GM21529 (cell line): ENCODE measurements at regions not wholly inside any gene's neighbourhood (a gene's known extent, or its start where the extent isn't known, plus 50 kb on each side); places are given as distances from the start of the nearest gene placed in this dataset.

Experiments used
- ATAC-seq: cut with Tn5 transposase; IDR thresholded peaks from one replicate; pipeline ENCODE4 v1.9.1; 2021; ENCODE audit not compliant: unreplicated experiment

DNA sequence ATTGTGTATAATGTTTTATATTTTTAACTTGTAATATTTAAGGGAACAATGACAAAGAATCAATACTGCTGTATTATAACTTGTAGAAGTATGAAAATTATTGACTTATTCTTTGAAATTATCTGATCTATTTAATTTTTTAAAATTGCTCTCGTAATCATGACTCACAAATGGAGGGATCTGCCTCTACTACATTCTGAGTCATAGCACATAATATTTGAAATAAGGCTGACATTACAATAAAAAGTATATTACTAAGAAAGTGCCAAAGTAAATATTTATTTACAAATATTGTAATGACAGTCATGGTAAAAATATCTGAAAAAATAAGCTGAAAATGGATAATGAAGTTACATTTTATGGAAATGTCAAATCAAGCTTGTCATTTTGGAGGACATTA, 1144.6 kb upstream of the CDH2 start:
- ATAC-seq = no peak

DNA sequence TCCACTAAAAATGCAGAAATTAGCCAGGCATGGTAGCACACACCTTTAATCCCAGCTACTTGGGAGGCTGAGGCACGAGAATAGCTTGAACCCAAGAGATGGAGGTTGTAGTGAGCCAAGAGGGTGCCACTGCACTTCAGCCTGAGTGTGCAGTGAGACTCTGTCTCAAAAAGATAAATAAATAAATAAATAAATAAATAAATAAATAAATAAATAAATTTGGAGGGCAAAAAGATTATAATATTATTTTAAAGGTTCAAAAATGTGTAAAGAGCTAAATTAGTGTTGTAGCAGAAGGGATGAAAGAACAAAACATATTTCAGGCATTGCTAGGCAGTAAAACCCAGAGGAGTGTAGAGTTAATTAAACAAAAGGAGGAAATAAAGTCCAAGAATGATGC, 1136.4 kb upstream of the CDH2 start:
- no peak for ATAC-seq

DNA sequence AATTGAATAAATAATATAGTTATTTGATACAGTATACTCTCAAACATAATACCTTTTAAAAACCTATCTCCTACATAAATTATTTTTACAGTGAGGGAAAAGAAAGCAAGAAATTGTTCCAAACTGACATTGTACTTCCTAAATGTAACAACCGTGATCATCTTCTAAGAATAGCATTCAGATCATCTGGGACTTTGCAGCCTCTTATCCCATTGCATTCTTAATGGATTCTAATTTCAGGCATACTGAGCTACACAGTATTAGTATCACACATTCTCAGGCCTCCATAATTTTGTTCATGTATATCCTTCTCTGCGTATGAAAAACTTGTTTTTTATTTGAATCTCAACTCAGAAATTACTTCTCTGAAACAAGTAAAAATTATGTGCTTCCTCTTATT, 1134.7 kb upstream of the CDH2 start:
- ATAC-seq = no peak

DNA sequence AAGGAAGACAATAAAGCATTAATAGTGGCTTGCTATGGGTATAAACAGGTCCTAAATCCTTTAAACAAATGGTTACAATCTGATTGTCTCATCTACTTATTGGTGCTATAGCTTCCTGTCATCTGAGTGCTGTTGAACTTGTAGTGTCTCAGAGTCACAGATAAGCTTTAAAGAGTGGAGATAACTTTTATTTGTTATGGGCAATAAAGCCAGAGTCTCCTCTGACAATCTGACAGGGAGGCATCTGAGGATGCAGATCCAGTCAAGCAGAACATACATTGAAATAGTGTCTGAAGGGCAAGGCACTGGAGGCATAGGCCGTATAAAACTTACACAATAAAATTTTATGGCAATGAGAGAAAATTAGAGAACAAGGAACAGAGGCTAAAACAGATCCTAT, 1132.4 kb upstream of the CDH2 start:
- no peak for ATAC-seq

DNA sequence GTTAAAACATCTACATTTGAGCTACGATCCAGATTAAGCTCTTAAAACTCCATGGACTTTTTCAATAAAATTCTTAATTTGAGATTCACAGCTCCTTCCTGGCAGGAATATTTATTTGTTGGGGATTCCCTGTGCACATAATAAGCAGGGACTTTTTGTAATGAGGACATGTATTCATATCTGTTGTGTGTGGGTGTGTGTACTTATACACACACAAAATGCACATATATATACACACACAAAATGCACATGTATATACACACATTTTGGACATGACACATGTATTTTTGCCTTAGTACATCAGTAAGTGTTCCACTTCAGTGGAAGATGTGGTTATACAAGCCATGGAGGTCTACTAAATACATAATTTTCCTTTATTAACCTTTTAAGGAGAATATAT, 1131.1 kb upstream of the CDH2 start:
- ATAC-seq = no peak

DNA sequence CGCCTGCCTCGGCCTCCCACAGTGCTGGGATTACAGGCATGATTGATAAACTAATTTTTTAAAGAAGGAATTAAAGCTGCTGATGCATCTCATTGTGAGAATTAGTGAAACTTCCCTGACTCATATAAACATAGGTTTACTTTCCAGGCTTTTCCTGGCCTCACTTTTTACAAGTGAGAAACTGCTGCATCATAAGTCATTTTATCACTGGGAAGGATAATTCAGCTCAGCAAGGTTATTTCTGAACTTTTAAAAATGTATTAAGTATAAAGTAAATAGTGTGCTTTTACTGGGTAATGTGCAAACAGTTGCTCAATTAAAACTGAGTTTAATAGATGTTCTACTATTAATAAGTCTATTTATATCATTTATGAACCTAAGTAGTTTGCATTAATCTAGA, 1130.3 kb upstream of the CDH2 start:
- no peak for ATAC-seq

DNA sequence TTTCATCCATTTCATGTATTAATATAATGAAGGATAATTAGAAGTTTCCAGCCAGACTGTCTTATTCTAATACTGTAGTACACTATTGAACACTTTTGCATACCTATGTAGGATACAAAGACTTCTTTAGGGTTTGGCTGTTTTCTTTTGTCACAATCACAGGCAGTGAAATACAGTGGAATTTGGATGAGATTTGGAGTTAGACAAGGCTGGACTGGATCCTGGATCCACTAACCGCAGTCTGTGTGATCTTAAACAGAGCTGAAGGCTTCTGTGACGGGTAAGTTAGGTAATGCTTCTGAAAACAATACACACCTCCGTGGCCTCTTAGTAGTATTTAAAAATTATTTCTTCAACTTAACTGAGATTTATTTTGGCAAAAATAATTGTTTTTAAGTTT, 1128.6 kb upstream of the CDH2 start:
- no peak for ATAC-seq

DNA sequence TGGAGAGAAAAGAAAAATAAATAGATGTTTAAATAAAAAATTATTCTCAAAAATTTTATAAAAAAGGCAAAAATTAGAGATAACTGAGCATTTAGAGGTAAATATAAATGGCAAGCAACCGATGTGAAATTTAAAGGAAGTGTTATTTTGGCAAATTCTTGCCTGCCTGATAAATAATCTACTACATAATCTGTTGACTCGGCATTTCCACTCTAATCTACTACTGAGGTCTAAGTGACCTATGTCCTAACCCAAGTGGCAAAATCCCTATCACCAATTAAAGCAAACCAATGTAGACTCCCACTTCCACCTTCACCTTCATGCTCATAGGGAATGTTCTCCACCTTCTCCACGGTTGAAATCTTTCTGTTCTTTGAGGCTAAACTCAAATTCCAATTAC, 1124.1 kb upstream of the CDH2 start:
- ATAC-seq = no peak

DNA sequence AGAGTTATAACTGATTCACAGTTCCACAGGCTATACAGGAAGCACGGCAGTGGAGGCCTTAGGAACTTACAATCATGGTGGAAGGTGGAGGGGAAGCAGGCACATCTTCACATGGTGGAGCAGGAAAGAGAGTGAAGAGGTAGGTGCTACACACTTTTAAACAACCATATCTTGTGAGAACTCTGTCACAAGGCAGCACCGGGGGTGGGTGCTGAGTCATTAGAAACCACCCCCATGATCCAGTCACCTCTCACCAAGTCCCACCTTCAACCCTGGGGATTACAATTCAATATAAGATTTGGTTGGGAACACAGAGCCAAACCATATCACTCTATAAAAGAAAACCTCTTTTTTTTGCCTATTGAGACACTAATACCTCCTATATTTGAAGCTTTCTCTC, 1108.5 kb upstream of the CDH2 start:
- ATAC-seq = no peak

DNA sequence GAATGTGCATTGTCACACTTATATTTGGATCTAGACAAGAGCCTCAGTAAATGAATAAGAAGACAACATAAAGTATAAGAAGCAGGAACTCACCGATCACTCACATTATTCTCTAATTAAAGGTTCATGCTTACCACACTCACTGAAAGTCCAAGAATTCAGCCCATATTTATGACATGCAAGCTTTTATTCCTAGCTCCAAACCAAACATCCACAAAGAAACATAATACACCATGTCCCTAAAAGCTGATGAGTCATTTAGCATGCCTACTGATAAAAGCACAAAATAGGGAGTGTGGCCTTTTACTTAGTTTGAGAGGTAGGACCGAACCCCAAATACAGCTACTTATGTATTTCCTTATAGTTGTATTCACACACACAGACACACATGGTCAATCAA, 1094.6 kb upstream of the CDH2 start:
- ATAC-seq = no peak

DNA sequence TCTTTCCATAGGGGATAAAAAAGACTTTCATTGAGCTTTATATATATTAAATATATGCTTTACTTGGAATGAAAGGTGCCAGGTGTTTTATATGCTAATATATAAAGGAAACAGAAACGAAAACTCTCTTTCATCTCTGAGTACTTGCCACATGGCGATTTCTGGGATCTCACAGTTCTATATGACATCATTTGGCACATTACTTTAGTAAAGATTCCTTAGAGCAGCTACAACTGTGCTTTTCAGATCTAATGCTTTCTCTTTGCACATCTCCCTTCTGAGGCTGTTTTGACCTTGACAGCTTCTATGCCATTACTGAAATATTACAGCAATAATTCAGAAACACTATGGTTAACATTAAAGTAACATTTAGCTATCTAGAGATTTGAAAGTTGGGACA, 1082.9 kb upstream of the CDH2 start:
- no peak for ATAC-seq

DNA sequence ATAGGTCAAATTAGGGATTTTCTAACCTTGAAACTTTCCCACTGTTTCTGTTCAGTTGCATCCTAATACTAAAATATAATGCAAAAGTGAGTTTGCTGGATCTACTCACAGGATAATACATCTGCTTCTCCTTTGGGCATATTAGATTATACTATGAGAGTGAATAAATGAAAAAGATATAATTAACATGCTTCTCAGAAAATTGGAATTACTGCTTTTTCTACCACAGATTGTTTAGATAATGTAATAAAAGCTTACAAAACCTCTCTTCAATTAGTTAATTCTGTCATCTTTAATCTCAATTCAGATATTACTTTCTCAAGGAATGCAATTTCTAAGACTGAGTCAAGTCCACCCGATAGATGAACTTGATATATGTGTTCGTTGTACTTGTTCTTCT, 1077.2 kb upstream of the CDH2 start:
- no peak for ATAC-seq

DNA sequence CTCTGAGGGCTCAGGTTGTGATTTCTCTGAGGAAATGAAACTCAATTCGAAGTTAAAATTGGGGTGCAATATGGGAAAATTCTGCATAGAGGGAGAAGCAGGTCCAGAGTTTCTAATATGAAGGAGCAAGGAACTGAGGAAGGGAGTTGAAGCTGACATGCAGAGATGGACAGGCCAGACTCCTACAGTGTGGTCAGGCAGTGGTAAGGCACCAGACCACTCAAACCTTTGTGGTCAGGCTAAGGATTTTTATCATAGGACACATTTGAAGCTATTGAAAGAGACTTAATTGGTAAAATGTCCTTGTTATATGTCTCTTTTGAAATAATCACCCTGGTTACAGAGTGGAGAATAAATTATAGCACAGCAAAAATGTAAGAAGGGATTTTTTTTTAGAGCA, 1074.8 kb upstream of the CDH2 start:
- ATAC-seq = no peak

DNA sequence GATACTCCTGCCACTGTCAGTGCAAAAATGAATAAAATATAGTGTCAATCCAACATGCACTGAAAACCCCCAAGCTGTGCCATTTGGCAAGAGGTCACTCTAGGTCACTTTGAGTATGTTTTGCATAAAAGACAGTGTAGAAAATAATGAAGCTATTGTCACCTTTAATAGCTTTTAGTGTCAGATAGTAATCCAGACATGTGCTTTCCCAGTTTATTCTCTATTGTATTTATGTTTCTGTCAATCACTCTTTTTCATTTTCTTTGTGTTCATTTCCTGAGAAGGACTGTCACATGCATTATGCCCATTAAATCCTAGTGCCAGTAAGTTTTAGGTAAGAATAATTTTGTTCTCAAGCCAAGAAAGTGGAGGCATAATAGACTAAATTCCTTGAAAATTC, 1073.9 kb upstream of the CDH2 start:
- ATAC-seq = no peak

DNA sequence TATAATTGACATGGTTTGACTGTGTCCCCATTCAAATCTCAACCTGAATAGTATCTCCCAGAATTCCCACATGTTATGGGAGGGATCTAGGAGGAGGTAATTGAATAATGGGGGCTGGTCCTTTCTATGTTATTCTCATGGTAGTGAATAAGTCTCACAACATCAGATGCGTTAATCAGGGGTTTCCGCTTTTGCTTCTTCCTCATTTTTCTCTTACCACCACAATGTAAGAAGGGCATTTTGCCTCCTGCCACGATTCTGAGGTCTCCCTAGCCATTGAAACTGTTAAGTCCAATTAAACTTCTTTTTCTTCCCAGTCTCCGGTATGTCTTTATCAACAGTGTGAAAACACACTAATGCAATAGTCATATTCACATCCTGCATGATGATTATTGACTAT, 1073.3 kb upstream of the CDH2 start:
- no peak for ATAC-seq

DNA sequence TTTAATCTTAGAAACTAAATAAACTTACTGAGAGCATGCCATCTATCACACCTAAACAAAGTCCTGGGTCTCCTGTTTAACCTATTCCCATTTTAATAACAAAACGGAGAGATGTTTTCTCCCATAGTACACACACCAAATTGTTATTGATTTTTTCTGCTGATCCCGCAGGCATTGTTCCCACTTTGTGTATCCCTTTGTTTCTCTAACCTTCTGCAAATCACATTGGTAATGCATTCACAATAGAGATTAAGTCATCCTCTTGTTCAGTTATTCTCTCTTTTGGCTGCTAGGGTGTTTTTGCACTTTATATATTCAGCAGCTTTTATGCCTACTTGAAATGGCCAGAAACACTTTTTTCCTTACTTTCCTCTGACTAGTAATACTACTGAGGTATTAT, 1071.9 kb upstream of the CDH2 start:
- no peak for ATAC-seq

DNA sequence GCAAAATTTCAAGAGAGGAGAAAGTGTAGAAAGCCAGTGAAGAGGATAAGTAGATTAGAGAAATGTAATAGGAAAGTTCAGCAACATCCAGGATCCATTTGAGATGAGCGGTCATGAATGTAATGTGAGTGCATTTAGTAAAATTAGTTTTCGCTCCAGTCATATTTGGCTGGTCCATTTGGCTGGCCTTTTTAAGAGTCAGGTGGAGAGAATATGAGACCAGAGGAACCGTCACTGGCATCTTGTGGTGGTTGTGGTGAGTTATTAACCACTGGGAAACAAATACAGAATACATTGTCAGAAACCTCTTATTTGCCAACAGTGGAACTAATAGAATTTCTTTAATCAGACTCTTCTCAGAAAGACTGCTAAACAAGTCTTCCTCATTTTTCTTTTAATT, 1064.3 kb upstream of the CDH2 start:
- no peak for ATAC-seq

DNA sequence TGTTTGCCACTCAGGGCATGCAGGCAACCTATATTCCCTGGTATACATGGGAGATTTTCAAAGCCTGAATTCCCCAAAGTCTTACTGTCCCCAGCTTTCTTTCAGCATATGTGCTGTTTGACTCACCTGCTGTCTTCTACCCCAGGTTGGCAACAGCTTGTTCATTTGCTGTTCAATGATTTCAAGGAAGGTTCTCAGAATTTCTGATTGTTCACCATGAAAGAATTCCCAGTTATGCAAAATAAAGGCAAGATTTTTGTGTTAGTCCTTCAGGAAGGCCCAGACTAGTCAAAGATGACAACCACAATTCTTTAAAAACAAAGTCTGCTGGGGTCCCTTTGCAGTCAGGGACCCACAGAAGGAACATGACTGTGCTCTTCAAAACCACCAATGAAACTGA, 1057.8 kb upstream of the CDH2 start:
- ATAC-seq = no peak

DNA sequence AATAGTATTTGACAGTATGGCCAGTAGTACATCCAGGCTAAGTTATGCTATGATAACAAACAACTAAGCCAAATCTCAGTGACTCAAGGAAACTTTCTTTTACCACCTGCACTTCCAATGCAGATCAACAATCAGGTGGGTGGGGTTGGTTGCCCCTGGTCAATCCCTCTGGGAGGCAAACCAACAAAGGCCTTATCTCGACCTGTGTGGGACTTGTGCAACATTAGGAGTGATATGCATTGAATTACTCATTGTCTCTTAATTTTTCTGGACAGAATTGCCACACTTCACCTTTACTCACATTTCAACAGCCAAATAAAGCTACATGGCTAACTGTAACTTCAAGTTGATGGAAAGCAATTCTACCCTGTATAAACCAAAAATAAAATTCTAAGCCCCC, 1049.3 kb upstream of the CDH2 start:
- no peak for ATAC-seq

DNA sequence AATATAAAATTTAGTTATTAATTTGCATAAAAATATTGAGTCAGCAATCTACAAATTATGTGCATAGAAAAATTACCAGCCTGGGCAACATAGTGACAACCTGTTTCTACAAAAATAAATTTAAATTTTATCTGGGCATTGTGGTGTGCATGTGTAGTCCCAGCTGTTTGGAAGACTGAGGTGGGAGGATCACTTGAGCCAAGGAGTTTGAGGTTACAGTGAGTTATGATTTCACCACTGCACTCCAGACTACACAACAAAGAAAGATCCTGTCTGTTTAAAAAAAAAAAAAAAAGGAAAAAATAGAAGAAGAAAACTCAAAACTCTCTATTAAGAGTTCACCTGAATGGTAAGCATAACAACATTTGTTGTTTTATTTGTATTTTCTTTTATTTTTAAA, 1048.4 kb upstream of the CDH2 start:
- ATAC-seq = no peak

DNA sequence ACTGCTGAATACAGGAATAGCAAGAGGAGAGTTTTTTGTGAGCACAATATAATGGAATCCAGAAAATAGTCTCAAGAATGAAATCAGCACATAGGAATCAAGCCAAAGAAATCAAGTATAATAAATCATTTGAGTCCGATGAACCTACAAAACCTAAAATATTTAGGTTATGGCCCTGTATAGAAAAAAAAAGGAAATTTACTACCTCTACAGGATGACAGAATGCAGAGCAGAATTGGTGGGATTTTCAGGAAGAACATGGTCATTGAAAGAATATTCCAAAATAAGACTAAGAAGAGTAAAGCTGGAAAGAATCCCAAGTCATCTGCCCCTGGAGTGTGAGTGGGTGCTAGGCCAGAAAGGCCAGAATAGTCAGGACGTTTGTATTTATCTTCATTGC, 1041.2 kb upstream of the CDH2 start:
- no peak for ATAC-seq

DNA sequence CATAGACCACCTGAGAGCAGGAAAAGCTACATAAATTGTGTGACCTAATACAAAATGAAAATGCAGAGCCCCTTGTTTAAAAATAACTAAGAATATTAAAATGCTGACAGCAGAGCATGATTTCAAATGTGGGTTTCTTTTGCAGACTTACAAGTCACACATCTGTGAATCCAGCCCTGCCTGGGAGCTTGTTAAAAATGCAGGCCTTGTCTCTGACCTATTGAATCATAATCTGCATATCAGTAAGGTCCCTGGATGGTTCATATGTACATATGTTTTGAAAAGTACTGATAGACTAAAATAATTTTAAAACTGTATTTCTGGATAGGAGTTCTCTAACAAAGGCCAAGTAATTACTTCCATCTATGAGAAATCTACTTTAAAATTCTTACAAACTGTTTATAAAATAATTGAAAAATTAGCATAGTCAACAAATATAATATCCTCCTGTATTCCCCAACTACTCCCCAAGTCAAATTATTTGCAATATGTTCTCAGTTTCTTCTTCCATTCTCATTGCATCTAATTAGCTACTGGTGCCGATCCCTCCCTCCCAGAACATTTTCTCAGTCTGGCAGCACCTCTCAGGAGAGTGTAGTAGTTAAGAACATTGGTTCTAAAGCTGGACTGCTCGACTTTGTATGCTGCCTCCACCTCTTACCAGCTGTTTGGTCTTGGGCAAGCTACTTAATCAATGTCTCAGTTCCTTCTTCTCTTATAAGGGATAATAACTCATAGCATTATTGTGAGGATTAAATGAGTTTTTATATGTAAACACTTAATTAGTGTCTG, 1040.4 kb upstream of the CDH2 start:
- ATAC-seq = no peak

DNA sequence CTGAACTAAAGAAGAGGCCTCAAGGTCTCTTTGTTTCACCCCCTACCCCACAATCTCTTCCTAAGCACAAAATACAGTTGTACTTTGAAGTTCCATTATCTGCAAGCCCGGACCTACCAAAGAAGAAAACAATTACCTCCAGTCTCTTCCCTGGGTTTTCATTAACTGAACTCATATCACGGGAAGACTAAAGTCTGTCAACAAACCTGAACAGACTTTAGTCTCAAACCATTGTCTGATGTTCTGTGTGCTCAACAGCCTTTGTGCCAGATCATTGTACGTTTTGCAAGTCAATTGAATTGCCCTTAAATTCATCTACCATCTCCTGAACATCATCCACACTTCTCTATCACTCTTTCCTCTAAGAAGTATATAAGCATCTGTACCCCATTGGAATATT, 1021.9 kb upstream of the CDH2 start:
- no peak for ATAC-seq

DNA sequence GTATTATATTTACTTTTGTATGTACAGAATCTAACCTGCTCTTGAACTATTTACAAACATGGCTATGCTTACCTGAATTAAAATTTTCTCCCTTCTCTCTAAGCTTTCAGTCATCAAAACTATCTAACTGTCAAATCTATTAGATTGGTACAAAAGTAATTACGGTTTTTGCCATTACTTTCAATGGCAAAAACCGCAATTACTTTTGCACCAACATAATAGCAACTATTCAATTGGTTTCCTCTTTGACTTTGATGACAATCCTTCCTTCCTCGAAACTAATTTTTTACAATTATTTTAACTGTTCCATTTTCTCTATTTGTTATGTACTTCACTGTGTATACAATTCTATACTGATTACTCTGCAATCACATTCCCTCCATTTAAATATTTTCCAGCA, 1019.4 kb upstream of the CDH2 start:
- no peak for ATAC-seq
